ENCODE measurements at regions not wholly inside any gene's neighbourhood (a gene's known extent, or its start where the extent isn't known, plus 50 kb on each side); places are given as distances from the start of the nearest gene placed in this dataset.

- H3K4ac ChIP-seq (ENCODE audit: low read depth, low read length), result no peak overlapping the region
- H3K18ac ChIP-seq (ENCODE audit: low read length), result no peak overlapping the region
- H3K4me1 ChIP-seq (ENCODE audit: control insufficient read depth, low read depth, low read length), result no peaks in the 10 kb centered on the region
- H3K23ac ChIP-seq (ENCODE audit: low read length), result no peak overlapping the region
- H3K27me3 ChIP-seq (ENCODE audit: insufficient read depth, low read length, poor library complexity), result no peaks in the 10 kb centered on the region
- no peak overlapping the region for H3K4me2 ChIP-seq (ENCODE audit: low read length)
- H3K79me2 ChIP-seq (ENCODE audit: control insufficient read depth, insufficient read depth, low read length), result no peaks in the 10 kb centered on the region
- no peak overlapping the region for H4K8ac ChIP-seq (ENCODE audit: low read depth, low read length)
- no peak overlapping the region for H2BK120ac ChIP-seq (ENCODE audit: low read depth, low read length)
- no peak overlapping the region for H3K27ac ChIP-seq (ENCODE audit: low read depth, low read length)
- H3K56ac ChIP-seq (ENCODE audit: low read length), result no peak overlapping the region
- no peak overlapping the region for H2AK5ac ChIP-seq (ENCODE audit: low read length)
- no peak overlapping the region for H3K9ac ChIP-seq (ENCODE audit: low read length)
- no CpG with 5 or more reads among the region's 1 CpG for WGBS (ENCODE audit: extremely low coverage, insufficient coverage, low lambda C conversion rate)
- H4K5ac ChIP-seq (ENCODE audit: low read length), result no peak overlapping the region
- no peak overlapping the region for H2BK5ac ChIP-seq (ENCODE audit: low read length)
- no peak overlapping the region for H2BK15ac ChIP-seq (replicated peaks; ENCODE audit: low read depth)
- no peak overlapping the region for H3K4me3 ChIP-seq (ENCODE audit: low read length)
- no peaks in the 10 kb centered on the region for H3K79me1 ChIP-seq (ENCODE audit: low read length)
- no peaks in the 10 kb centered on the region for H3K36me3 ChIP-seq (ENCODE audit: control insufficient read depth, insufficient read depth, low read length)
- no peak for DNase-seq
Observed at GRCh38 chr7:52647046-52647445, 388.4 kb upstream of the POM121L12 start.

- Histone ChIP-seq H3K79me2 (ENCODE audit: control insufficient read depth, insufficient read depth, low read length) (no peaks in the 10 kb centered on the region), H3K4me1 (ENCODE audit: control insufficient read depth, low read depth, low read length) (peaks cover 2% of the 10 kb centered on the region), H2BK5ac (ENCODE audit: low read length) (peak overlapping the region; percentile 25), H3K36me3 (ENCODE audit: control insufficient read depth, insufficient read depth, low read length) (no peaks in the 10 kb centered on the region), H3K4ac (ENCODE audit: low read depth, low read length) (no peak overlapping the region), H3K27me3 (ENCODE audit: insufficient read depth, low read length, poor library complexity) (no peaks in the 10 kb centered on the region), H3K23ac (ENCODE audit: low read length) (no peak overlapping the region), H3K9ac (ENCODE audit: low read length) (no peak overlapping the region), H2BK120ac (ENCODE audit: low read depth, low read length) (no peak overlapping the region), H4K5ac (ENCODE audit: low read length) (no peak overlapping the region), H3K56ac (ENCODE audit: low read length) (no peak overlapping the region), H3K4me2 (ENCODE audit: low read length) (no peak overlapping the region), H3K18ac (ENCODE audit: low read length) (no peak overlapping the region), H4K8ac (ENCODE audit: low read depth, low read length) (no peak overlapping the region), H2BK15ac (replicated peaks; ENCODE audit: low read depth) (no peak overlapping the region), H2AK5ac (ENCODE audit: low read length) (no peak overlapping the region), H3K27ac (ENCODE audit: low read depth, low read length) (no peak overlapping the region), H3K79me1 (ENCODE audit: low read length) (no peaks in the 10 kb centered on the region), H3K4me3 (ENCODE audit: low read length) (no peak overlapping the region)
- DNase-seq, result peak; percentile 53
- no CpG with 5 or more reads among the region's 4 CpGs for WGBS (ENCODE audit: extremely low coverage, insufficient coverage, low lambda C conversion rate)
Observed at GRCh38 chr7:52639981-52640380, 395.5 kb upstream of the POM121L12 start.

- Histone ChIP-seq H3K56ac (ENCODE audit: low read length) (no peak overlapping the region), H3K4me1 (ENCODE audit: control insufficient read depth, low read depth, low read length) (peaks cover 2% of the 10 kb centered on the region), H3K4me3 (ENCODE audit: low read length) (no peak overlapping the region), H3K4ac (ENCODE audit: low read depth, low read length) (no peak overlapping the region), H4K5ac (ENCODE audit: low read length) (no peak overlapping the region), H3K27me3 (ENCODE audit: insufficient read depth, low read length, poor library complexity) (no peaks in the 10 kb centered on the region), H3K9ac (ENCODE audit: low read length) (no peak overlapping the region), H3K23ac (ENCODE audit: low read length) (no peak overlapping the region), H4K8ac (ENCODE audit: low read depth, low read length) (no peak overlapping the region), H3K4me2 (ENCODE audit: low read length) (no peak overlapping the region), H3K18ac (ENCODE audit: low read length) (no peak overlapping the region), H2BK120ac (ENCODE audit: low read depth, low read length) (no peak overlapping the region), H2BK15ac (replicated peaks; ENCODE audit: low read depth) (no peak overlapping the region), H3K36me3 (ENCODE audit: control insufficient read depth, insufficient read depth, low read length) (no peaks in the 10 kb centered on the region), H2BK5ac (ENCODE audit: low read length) (no peak overlapping the region), H3K79me2 (ENCODE audit: control insufficient read depth, insufficient read depth, low read length) (no peaks in the 10 kb centered on the region), H3K27ac (ENCODE audit: low read depth, low read length) (peak overlapping the region; percentile 10), H3K79me1 (ENCODE audit: low read length) (no peaks in the 10 kb centered on the region), H2AK5ac (ENCODE audit: low read length) (no peak overlapping the region)
- peak; percentile 69 for DNase-seq
Observed at GRCh38 chr7:52639126-52639525, 396.3 kb upstream of the POM121L12 start.

GRCh38 chr7:52635021-52635420 lies 400.4 kb upstream of the POM121L12 start:
- Histone ChIP-seq H3K4me1 (ENCODE audit: control insufficient read depth, low read depth, low read length) (peaks cover 1% of the 10 kb centered on the region), H3K4me2 (ENCODE audit: low read length) (no peak overlapping the region), H3K79me1 (ENCODE audit: low read length) (no peaks in the 10 kb centered on the region), H4K5ac (ENCODE audit: low read length) (no peak overlapping the region), H3K27me3 (ENCODE audit: insufficient read depth, low read length, poor library complexity) (no peaks in the 10 kb centered on the region), H3K36me3 (ENCODE audit: control insufficient read depth, insufficient read depth, low read length) (no peaks in the 10 kb centered on the region), H2BK120ac (ENCODE audit: low read depth, low read length) (peak overlapping the region; percentile 73), H3K18ac (ENCODE audit: low read length) (peak overlapping the region; percentile 60), H3K23ac (ENCODE audit: low read length) (no peak overlapping the region), H3K27ac (ENCODE audit: low read depth, low read length) (peak overlapping the region; percentile 72), H3K4ac (ENCODE audit: low read depth, low read length) (peak overlapping the region; percentile 81), H2AK5ac (ENCODE audit: low read length) (no peak overlapping the region), H3K56ac (ENCODE audit: low read length) (no peak overlapping the region), H2BK15ac (replicated peaks; ENCODE audit: low read depth) (no peak overlapping the region), H2BK5ac (ENCODE audit: low read length) (no peak overlapping the region), H3K9ac (ENCODE audit: low read length) (no peak overlapping the region), H4K8ac (ENCODE audit: low read depth, low read length) (no peak overlapping the region), H3K79me2 (ENCODE audit: control insufficient read depth, insufficient read depth, low read length) (no peaks in the 10 kb centered on the region), H3K4me3 (ENCODE audit: low read length) (no peak overlapping the region)
- WGBS (ENCODE audit: extremely low coverage, insufficient coverage, low lambda C conversion rate), result no CpG with 5 or more reads among the region's 3 CpGs
- peak; percentile 95 for DNase-seq

- no peak for DNase-seq
- Histone ChIP-seq H3K4me2 (ENCODE audit: low read length) (no peak overlapping the region), H3K4me1 (ENCODE audit: control insufficient read depth, low read depth, low read length) (no peaks in the 10 kb centered on the region), H2BK5ac (ENCODE audit: low read length) (no peak overlapping the region), H2BK15ac (replicated peaks; ENCODE audit: low read depth) (no peak overlapping the region), H3K27ac (ENCODE audit: low read depth, low read length) (no peak overlapping the region), H3K27me3 (ENCODE audit: insufficient read depth, low read length, poor library complexity) (no peaks in the 10 kb centered on the region), H3K56ac (ENCODE audit: low read length) (no peak overlapping the region), H2BK120ac (ENCODE audit: low read depth, low read length) (no peak overlapping the region), H3K79me1 (ENCODE audit: low read length) (no peaks in the 10 kb centered on the region), H3K23ac (ENCODE audit: low read length) (no peak overlapping the region), H3K4ac (ENCODE audit: low read depth, low read length) (no peak overlapping the region), H3K18ac (ENCODE audit: low read length) (no peak overlapping the region), H3K36me3 (ENCODE audit: control insufficient read depth, insufficient read depth, low read length) (no peaks in the 10 kb centered on the region), H3K9ac (ENCODE audit: low read length) (no peak overlapping the region), H4K8ac (ENCODE audit: low read depth, low read length) (no peak overlapping the region), H2AK5ac (ENCODE audit: low read length) (no peak overlapping the region), H3K4me3 (ENCODE audit: low read length) (no peak overlapping the region), H4K5ac (ENCODE audit: low read length) (no peak overlapping the region), H3K79me2 (ENCODE audit: control insufficient read depth, insufficient read depth, low read length) (no peaks in the 10 kb centered on the region)
- WGBS (ENCODE audit: extremely low coverage, insufficient coverage, low lambda C conversion rate), result no CpG with 5 or more reads among the region's 1 CpG
Observed at GRCh38 chr7:52620849-52621248, 414.6 kb upstream of the POM121L12 start.

GRCh38 chr7:52616552-52616951 lies 418.9 kb upstream of the POM121L12 start:
- H3K36me3 ChIP-seq (ENCODE audit: control insufficient read depth, insufficient read depth, low read length), result no peaks in the 10 kb centered on the region
- H4K5ac ChIP-seq (ENCODE audit: low read length), result no peak overlapping the region
- H3K4me3 ChIP-seq (ENCODE audit: low read length), result no peak overlapping the region
- no CpG with 5 or more reads among the region's 2 CpGs for WGBS (ENCODE audit: extremely low coverage, insufficient coverage, low lambda C conversion rate)
- no peak overlapping the region for H2BK120ac ChIP-seq (ENCODE audit: low read depth, low read length)
- H2AK5ac ChIP-seq (ENCODE audit: low read length), result no peak overlapping the region
- H2BK15ac ChIP-seq (replicated peaks; ENCODE audit: low read depth), result no peak overlapping the region
- H3K79me2 ChIP-seq (ENCODE audit: control insufficient read depth, insufficient read depth, low read length), result no peaks in the 10 kb centered on the region
- H3K23ac ChIP-seq (ENCODE audit: low read length), result no peak overlapping the region
- H3K9ac ChIP-seq (ENCODE audit: low read length), result no peak overlapping the region
- no peak for DNase-seq
- H3K18ac ChIP-seq (ENCODE audit: low read length), result no peak overlapping the region
- H3K4me1 ChIP-seq (ENCODE audit: control insufficient read depth, low read depth, low read length), result no peaks in the 10 kb centered on the region
- H3K4me2 ChIP-seq (ENCODE audit: low read length), result no peak overlapping the region
- H3K27ac ChIP-seq (ENCODE audit: low read depth, low read length), result no peak overlapping the region
- no peaks in the 10 kb centered on the region for H3K27me3 ChIP-seq (ENCODE audit: insufficient read depth, low read length, poor library complexity)
- H4K8ac ChIP-seq (ENCODE audit: low read depth, low read length), result no peak overlapping the region
- H3K4ac ChIP-seq (ENCODE audit: low read depth, low read length), result no peak overlapping the region
- H3K79me1 ChIP-seq (ENCODE audit: low read length), result no peaks in the 10 kb centered on the region
- H2BK5ac ChIP-seq (ENCODE audit: low read length), result no peak overlapping the region
- H3K56ac ChIP-seq (ENCODE audit: low read length), result no peak overlapping the region
